H1 (cell line): ENCODE measurements at regions not wholly inside any gene's neighbourhood (a gene's known extent, or its start where the extent isn't known, plus 50 kb on each side); places are given as distances from the start of the nearest gene placed in this dataset.

Source experiments
- CTCF ChIA-PET: fragments of 300-600 bp; sonication (Branson Sonifier 250); formaldehyde crosslinking; loops from one replicate; lab custom pipeline; 2021; ENCODE audit not compliant: partially characterized antibody; lab: Charles Lee
- POLR2A ChIA-PET: fragments of 300-600 bp; sonication (Branson Sonifier 250); formaldehyde crosslinking; loops from one replicate; lab custom pipeline; 2021; ENCODE audit warnings: inconsistent platforms; ENCODE audit not compliant: partially characterized antibody; lab: Charles Lee
- DNase-seq, 2 experiments: peaks; one replicate each; pipeline versions ENCODE4 v3.0.0 to v3.0.0-alpha.2; 2010 to 2022; ENCODE audit warnings: low spot score in 2 of 2, low read depth in 1 of 2, mixed read lengths in 1 of 2
- FAIRE-seq: peaks from 2 replicates; lab custom pipeline; 2011; peaks lifted over from hg19 to GRCh38; lab: Jason Lieb, UNC
- H2AFZ ChIP-seq: 2 replicates; pipeline ENCODE4 v1.8.1; 2012; ENCODE audit warnings: low read length, inconsistent platforms
- H2AK5ac ChIP-seq: 2 replicates; pipeline ENCODE4 v1.6.1; 2013; ENCODE audit warnings: low read depth, low read length
- H2BK120ac ChIP-seq: replicated peaks from 2 replicates; pipeline ENCODE3; 2013; ENCODE audit warnings: low read depth, low read length, inconsistent platforms
- H2BK12ac ChIP-seq: 2 replicates; pipeline ENCODE4 v1.6.1; 2013; ENCODE audit warnings: low read depth, low read length
- H2BK15ac ChIP-seq: 2 replicates; pipeline ENCODE4 v1.6.1; 2013; ENCODE audit warnings: low read length
- H2BK20ac ChIP-seq: 2 replicates; pipeline ENCODE4 v1.6.1; 2013; ENCODE audit warnings: low read length
- H2BK5ac ChIP-seq: 2 replicates; pipeline ENCODE4 v1.6.1; 2013; ENCODE audit warnings: low read depth, low read length
- H3K14ac ChIP-seq: 2 replicates; pipeline ENCODE4 v1.6.1; 2013; ENCODE audit warnings: inconsistent platforms; ENCODE audit not compliant: insufficient read length
- H3K18ac ChIP-seq: 2 replicates; pipeline ENCODE4 v1.6.1; 2013; ENCODE audit warnings: low read length; ENCODE audit errors: extremely low read depth
- H3K23ac ChIP-seq: 2 replicates; pipeline ENCODE4 v1.6.1; 2013; ENCODE audit warnings: inconsistent platforms; ENCODE audit not compliant: insufficient read length
- H3K23me2 ChIP-seq: 2 replicates; pipeline ENCODE4 v1.6.1; 2013; ENCODE audit warnings: low read depth, low read length
- H3K27ac ChIP-seq: 2 replicates; pipeline ENCODE4 v1.6.1; 2011; ENCODE audit warnings: low read depth, low read length, inconsistent platforms
- H3K27me3 ChIP-seq, 4 experiments: replicated peaks in 1 of 4; 1 replicate in 1 of 4; 2 replicates in 3 of 4; pipeline versions ENCODE4 v1.6.1 to v1.8.1; 2011 to 2013; ENCODE audit warnings: low read length in 3 of 4, mild to moderate bottlenecking in 3 of 4, inconsistent platforms in 2 of 4, mixed read lengths in 2 of 4, moderate library complexity in 1 of 4; ENCODE audit not compliant: control insufficient read depth in 3 of 4, insufficient read depth in 3 of 4; ENCODE audit errors: extremely low read depth in 1 of 4
- H3K36me3 ChIP-seq, 4 experiments: 2 replicates each; pipeline versions ENCODE4 v1.6.1 to v1.8.1; 2011 to 2013; ENCODE audit warnings: mild to moderate bottlenecking in 4 of 4, low read length in 3 of 4, moderate library complexity in 2 of 4, control low read depth in 1 of 4, inconsistent platforms in 1 of 4; ENCODE audit not compliant: insufficient read depth in 4 of 4, control insufficient read depth in 2 of 4
- H3K4ac ChIP-seq: replicated peaks from 2 replicates; pipeline ENCODE3; 2013; ENCODE audit warnings: low read length, low read depth, mixed read lengths, inconsistent platforms; ENCODE audit not compliant: insufficient read length
- H3K4me1 ChIP-seq, 4 experiments: replicated peaks in 1 of 4; 1 replicate in 1 of 4; 2 replicates in 3 of 4; pipeline versions ENCODE4 v1.6.1 to v1.8.1; 2011 to 2013; ENCODE audit warnings: low read length in 3 of 4, inconsistent platforms in 2 of 4, mixed read lengths in 1 of 4; ENCODE audit not compliant: insufficient read depth in 4 of 4, control insufficient read depth in 3 of 4
- H3K4me2 ChIP-seq, 2 experiments: 2 replicates each; pipeline versions ENCODE4 v1.6.1 to v1.8.1; 2011 to 2013; ENCODE audit warnings: low read depth in 2 of 2, low read length in 2 of 2, control low read depth in 1 of 2, inconsistent platforms in 1 of 2, mild to moderate bottlenecking in 1 of 2; ENCODE audit not compliant: insufficient read depth in 1 of 2
- H3K4me3 ChIP-seq, 4 experiments: fragments of 200-600, 300-600 bp in 1 of 4; sonication (generic), shearing (Covaris generic), sonication (Bioruptor Twin) in 1 of 4; 2 replicates each; pipeline versions ENCODE4 v1.5.1 to v1.8.1; 2011 to 2016; ENCODE audit warnings: low read length in 4 of 4, low read depth in 3 of 4, control low read depth in 2 of 4, inconsistent platforms in 2 of 4, mild to moderate bottlenecking in 2 of 4, mixed read lengths in 1 of 4, moderate library complexity in 1 of 4; ENCODE audit not compliant: insufficient read depth in 2 of 4; ENCODE audit errors: extremely low read depth in 1 of 4
- H3K56ac ChIP-seq: replicated peaks from 2 replicates; pipeline ENCODE3; 2013; ENCODE audit warnings: low read depth, mild to moderate bottlenecking, mixed read lengths, low read length, inconsistent platforms; ENCODE audit not compliant: insufficient read length
- H3K79me1 ChIP-seq: 2 replicates; pipeline ENCODE4 v1.6.1; 2013; ENCODE audit warnings: low read depth, low read length, control low read depth
- H3K79me2 ChIP-seq, 2 experiments: 2 replicates each; pipeline versions ENCODE4 v1.6.1 to v1.8.1; 2012 to 2013; ENCODE audit warnings: low read length in 2 of 2, mild to moderate bottlenecking in 2 of 2, inconsistent platforms in 1 of 2; ENCODE audit not compliant: insufficient read depth in 2 of 2, control insufficient read depth in 1 of 2
- H3K9ac ChIP-seq, 4 experiments: replicated peaks in 1 of 4; 1 replicate in 1 of 4; 2 replicates in 3 of 4; pipeline versions ENCODE4 v1.6.1 to v1.8.1; 2011 to 2013; ENCODE audit warnings: low read depth in 3 of 4, low read length in 3 of 4, control low read depth in 2 of 4, mild to moderate bottlenecking in 2 of 4, moderate library complexity in 2 of 4, inconsistent platforms in 1 of 4; ENCODE audit errors: extremely low read depth in 1 of 4
- H3K9me3 ChIP-seq, 2 experiments: 2 replicates each; pipeline versions ENCODE4 v1.6.1 to v1.8.1; 2012 to 2013; ENCODE audit warnings: mild to moderate bottlenecking in 2 of 2, moderate library complexity in 2 of 2, control low read depth in 1 of 2, inconsistent platforms in 1 of 2, low read depth in 1 of 2, low read length in 1 of 2, mixed read lengths in 1 of 2; ENCODE audit not compliant: insufficient read depth in 2 of 2
- H4K20me1 ChIP-seq, 2 experiments: replicated peaks in 1 of 2; 2 replicates each; pipeline versions ENCODE3 to v1.8.1; 2011 to 2013; ENCODE audit warnings: inconsistent platforms in 2 of 2, low read length in 2 of 2, mild to moderate bottlenecking in 1 of 2; ENCODE audit not compliant: insufficient read depth in 2 of 2, control insufficient read depth in 1 of 2
- H4K5ac ChIP-seq: 2 replicates; pipeline ENCODE4 v1.6.1; 2013; ENCODE audit warnings: low read length, low read depth, mixed read lengths, inconsistent platforms; ENCODE audit not compliant: insufficient read length
- H4K8ac ChIP-seq: 2 replicates; pipeline ENCODE4 v1.8.0; 2013; ENCODE audit warnings: mild to moderate bottlenecking, moderate library complexity, low read length, inconsistent platforms; ENCODE audit not compliant: insufficient read depth; ENCODE audit errors: extremely low read depth
- H4K91ac ChIP-seq: replicated peaks from 2 replicates; pipeline ENCODE3; 2013; ENCODE audit warnings: low read length, mixed read lengths, inconsistent platforms; ENCODE audit not compliant: insufficient read length
- BCL11A ChIP-seq, 2 experiments: IDR thresholded peaks; one replicate each; pipeline ENCODE4 v1.6.1; 2011; ENCODE audit warnings: low read depth in 2 of 2, low read length in 2 of 2, mild to moderate bottlenecking in 2 of 2
- BRCA1 ChIP-seq: IDR thresholded peaks from 2 replicates; pipeline ENCODE4 v1.6.1; 2012; ENCODE audit warnings: low read depth, low read length, improper control_type of control experiment
- CBX5 ChIP-seq: fragments of 300-800, 300-1000 bp; sonication (generic); IDR thresholded peaks from 2 replicates; pipeline ENCODE4 v1.7.1; 2016; ENCODE audit warnings: antibody characterized with exemption, low read length, low read depth
- CEBPB ChIP-seq: IDR thresholded peaks from 2 replicates; pipeline ENCODE4 v1.6.1; 2012; ENCODE audit warnings: low read depth, low read length
- CTBP2 ChIP-seq: IDR thresholded peaks from 2 replicates; pipeline ENCODE4 v1.7.0; 2011; ENCODE audit warnings: borderline replicate concordance, mild to moderate bottlenecking, moderate library complexity, mixed read lengths, low read length; ENCODE audit not compliant: insufficient read depth, insufficient read length
- GTF2F1 ChIP-seq: IDR thresholded peaks from 2 replicates; pipeline ENCODE4 v1.6.1; 2012; ENCODE audit warnings: low read depth, low read length, improper control_type of control experiment, borderline replicate concordance
- POU5F1 ChIP-seq: IDR thresholded peaks from 2 replicates; pipeline ENCODE4 v1.6.1; 2011; ENCODE audit warnings: low read depth, mild to moderate bottlenecking, low read length, moderate library complexity
- RBBP5 ChIP-seq: IDR thresholded peaks from 2 replicates; pipeline ENCODE4 v1.7.1; 2012; ENCODE audit warnings: low read depth, mild to moderate bottlenecking, inconsistent platforms, low read length, moderate library complexity, borderline replicate concordance
- SP4 ChIP-seq: IDR thresholded peaks from 2 replicates; pipeline ENCODE4 v1.6.1; 2012; ENCODE audit warnings: low read length, inconsistent platforms
- WGBS, 2 experiments: shearing (Covaris generic) in 1 of 2; methylation state at CpG; one replicate each; pipeline versions ENCODE4 v1.1.6 to v1.1.7; 2013 to 2015; ENCODE audit warnings: low lambda C conversion rate in 2 of 2, mixed read lengths in 2 of 2, inconsistent platforms in 1 of 2, low coverage in 1 of 2, missing lambda C conversion rate in 1 of 2; ENCODE audit not compliant: insufficient replicate concordance in 2 of 2, insufficient coverage in 1 of 2, insufficient read length in 1 of 2; ENCODE audit errors: extremely low coverage in 1 of 2, missing lambda C conversion rate in 1 of 2; 5-methylcytosine and 5-hydroxymethylcytosine counted together
- TF ChIP-seq, protein P1 (sequence below): IDR thresholded peaks from 2 replicates; pipeline ENCODE4 v1.6.1; 2011; ENCODE audit warnings: low read length, improper control_type of control experiment
- TF ChIP-seq, protein P2 (sequence below), 3 experiments: IDR thresholded peaks; 1 replicate in 2 of 3; 2 replicates in 1 of 3; pipeline versions ENCODE4 v1.5.1 to v1.6.1; 2011; ENCODE audit warnings: low read length in 3 of 3, mild to moderate bottlenecking in 3 of 3, inconsistent platforms in 2 of 3, low read depth in 1 of 3, moderate library complexity in 1 of 3; ENCODE audit not compliant: insufficient read depth in 1 of 3; ENCODE audit errors: control extremely low read depth in 1 of 3

DNA sequence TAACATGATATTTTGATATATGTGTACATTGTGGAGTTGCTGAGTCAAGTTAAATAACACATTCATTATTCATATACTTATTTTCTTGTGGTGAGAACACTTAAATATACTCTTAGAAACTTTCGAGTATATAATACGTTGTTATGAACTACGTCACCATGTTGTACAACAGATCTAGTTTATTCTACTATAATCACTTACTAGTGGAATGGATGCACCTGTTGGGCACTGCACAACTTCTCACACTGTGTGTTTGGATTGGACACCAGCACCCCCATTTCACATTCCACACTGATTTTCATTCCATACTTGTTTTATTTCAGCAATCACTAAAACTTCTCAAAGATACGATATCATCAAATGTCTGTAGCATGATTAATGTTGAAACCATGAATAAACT is 407.3 kb downstream of the RPS24 start:
- Histone ChIP-seq H2BK5ac (no peak overlapping the region), H3K4me2 (no peak overlapping the region), H3K9me3 (no peaks in the 10 kb centered on the region), H2BK120ac (no peak overlapping the region), H3K23me2 (no peaks in the 10 kb centered on the region), H3K27me3 (no peaks in the 10 kb centered on the region), H3K79me1 (no peaks in the 10 kb centered on the region), H3K4me3 (no peak overlapping the region), H2BK20ac (no peak overlapping the region), H3K23ac (no peak overlapping the region), H3K4me1 (no peaks in the 10 kb centered on the region), H3K14ac (no peak overlapping the region), H4K5ac (no peak overlapping the region), H2AK5ac (no peak overlapping the region), H3K9ac (no peak overlapping the region), H2BK12ac (no peak overlapping the region), H3K56ac (no peak overlapping the region), H3K18ac (no peak overlapping the region), H4K8ac (no peak overlapping the region), H2BK15ac (no peak overlapping the region), H2AFZ (no peak overlapping the region), H3K79me2 (no peaks in the 10 kb centered on the region), H3K36me3 (no peaks in the 10 kb centered on the region), H3K27ac (no peak overlapping the region), H4K20me1 (no peaks in the 10 kb centered on the region), H3K4ac (no peak overlapping the region), H4K91ac (no peak overlapping the region)
- FAIRE-seq (no peak), DNase-seq (no peak)
- ChIA-PET POLR2A (no interaction called here), CTCF (interaction anchor here (0.9 to 1.0 kb wide), 3 partner anchors 31 to 137 kb away, joined by 3 read pairs; no protein-coding TSS in a partner anchor)
- WGBS, 2 experiments, result 92% methylated on average over 4 of the region's 4 CpGs; no CpG with 5 or more reads in 1 of the 2 experiments
- TF ChIP-seq BCL11A (IDR thresholded peaks at IDR 0.05; ENCODE audit: low read depth in 2 of 2, low read length in 2 of 2) (no peak), BRCA1 (no peak), SP4 (no peak), RBBP5 (no peak), CEBPB (no peak), CTBP2 (no peak), CBX5 (no peak), POU5F1 (no peak), GTF2F1 (no peak)
- TF ChIP-seq, protein P1, sequence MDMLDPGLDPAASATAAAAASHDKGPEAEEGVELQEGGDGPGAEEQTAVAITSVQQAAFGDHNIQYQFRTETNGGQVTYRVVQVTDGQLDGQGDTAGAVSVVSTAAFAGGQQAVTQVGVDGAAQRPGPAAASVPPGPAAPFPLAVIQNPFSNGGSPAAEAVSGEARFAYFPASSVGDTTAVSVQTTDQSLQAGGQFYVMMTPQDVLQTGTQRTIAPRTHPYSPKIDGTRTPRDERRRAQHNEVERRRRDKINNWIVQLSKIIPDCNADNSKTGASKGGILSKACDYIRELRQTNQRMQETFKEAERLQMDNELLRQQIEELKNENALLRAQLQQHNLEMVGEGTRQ, result no peak
- TF ChIP-seq, protein P2, sequence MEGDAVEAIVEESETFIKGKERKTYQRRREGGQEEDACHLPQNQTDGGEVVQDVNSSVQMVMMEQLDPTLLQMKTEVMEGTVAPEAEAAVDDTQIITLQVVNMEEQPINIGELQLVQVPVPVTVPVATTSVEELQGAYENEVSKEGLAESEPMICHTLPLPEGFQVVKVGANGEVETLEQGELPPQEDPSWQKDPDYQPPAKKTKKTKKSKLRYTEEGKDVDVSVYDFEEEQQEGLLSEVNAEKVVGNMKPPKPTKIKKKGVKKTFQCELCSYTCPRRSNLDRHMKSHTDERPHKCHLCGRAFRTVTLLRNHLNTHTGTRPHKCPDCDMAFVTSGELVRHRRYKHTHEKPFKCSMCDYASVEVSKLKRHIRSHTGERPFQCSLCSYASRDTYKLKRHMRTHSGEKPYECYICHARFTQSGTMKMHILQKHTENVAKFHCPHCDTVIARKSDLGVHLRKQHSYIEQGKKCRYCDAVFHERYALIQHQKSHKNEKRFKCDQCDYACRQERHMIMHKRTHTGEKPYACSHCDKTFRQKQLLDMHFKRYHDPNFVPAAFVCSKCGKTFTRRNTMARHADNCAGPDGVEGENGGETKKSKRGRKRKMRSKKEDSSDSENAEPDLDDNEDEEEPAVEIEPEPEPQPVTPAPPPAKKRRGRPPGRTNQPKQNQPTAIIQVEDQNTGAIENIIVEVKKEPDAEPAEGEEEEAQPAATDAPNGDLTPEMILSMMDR (IDR thresholded peaks at IDR 0.05; ENCODE audit: control extremely low read depth in 1 of 3, insufficient read depth in 1 of 3, low read depth in 1 of 3, low read length in 3 of 3), result no peak
